ENCODE measurements at regions not wholly inside any gene's neighbourhood (a gene's known extent, or its start where the extent isn't known, plus 50 kb on each side); places are given as distances from the start of the nearest gene placed in this dataset.

DNA sequence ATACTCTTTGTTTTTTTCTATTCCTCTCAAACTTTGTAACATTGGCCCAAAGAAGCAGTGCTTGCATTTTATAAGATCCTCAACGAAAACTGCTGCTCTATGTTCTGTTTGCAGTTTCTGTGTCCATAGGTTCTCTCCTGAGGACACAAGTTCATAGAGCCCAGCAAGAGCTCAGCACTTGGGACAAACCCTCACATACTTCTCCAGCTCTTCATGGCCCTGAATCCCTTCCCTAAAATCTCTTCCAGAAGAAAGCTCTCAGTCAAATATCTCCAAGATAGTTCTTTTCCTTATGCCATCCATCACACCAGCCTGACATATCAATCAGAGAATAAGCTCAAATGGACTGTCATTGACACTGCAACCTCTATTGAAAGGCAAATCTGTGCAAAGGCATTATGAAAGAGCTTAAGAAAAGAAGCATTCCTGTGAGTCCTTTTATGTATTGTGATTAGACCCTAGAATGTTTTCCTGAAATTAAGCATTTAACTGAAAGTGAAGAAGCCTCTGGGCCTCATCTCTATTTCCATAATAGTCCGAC is 405.5 kb downstream of the ANKRD7 start:
- H3K27me3 ChIP-seq (replicated peaks; ENCODE audit: insufficient read depth) = no peaks in the 10 kb centered on the region
- WGBS = 37% methylated on average over 2 of the region's 2 CpGs
- H3K4me1 ChIP-seq (replicated peaks) = no peaks in the 10 kb centered on the region
- no peaks in the 10 kb centered on the region for H3K9me3 ChIP-seq
- no peaks in the 10 kb centered on the region for H3K36me3 ChIP-seq
- intact Hi-C loops (cut with DNase I) = no loop called here
- DNase-seq (ENCODE audit: low spot score) = no peak
- no peak overlapping the region for H3K4me3 ChIP-seq
- H3K27ac ChIP-seq = no peak overlapping the region
- no peak for TF ChIP-seq POLR2A (IDR thresholded peaks at IDR 0.05)
- TF ChIP-seq, protein P1, sequence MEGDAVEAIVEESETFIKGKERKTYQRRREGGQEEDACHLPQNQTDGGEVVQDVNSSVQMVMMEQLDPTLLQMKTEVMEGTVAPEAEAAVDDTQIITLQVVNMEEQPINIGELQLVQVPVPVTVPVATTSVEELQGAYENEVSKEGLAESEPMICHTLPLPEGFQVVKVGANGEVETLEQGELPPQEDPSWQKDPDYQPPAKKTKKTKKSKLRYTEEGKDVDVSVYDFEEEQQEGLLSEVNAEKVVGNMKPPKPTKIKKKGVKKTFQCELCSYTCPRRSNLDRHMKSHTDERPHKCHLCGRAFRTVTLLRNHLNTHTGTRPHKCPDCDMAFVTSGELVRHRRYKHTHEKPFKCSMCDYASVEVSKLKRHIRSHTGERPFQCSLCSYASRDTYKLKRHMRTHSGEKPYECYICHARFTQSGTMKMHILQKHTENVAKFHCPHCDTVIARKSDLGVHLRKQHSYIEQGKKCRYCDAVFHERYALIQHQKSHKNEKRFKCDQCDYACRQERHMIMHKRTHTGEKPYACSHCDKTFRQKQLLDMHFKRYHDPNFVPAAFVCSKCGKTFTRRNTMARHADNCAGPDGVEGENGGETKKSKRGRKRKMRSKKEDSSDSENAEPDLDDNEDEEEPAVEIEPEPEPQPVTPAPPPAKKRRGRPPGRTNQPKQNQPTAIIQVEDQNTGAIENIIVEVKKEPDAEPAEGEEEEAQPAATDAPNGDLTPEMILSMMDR (IDR thresholded peaks at IDR 0.05) = no peak
- TF ChIP-seq POLR2AphosphoS5 (IDR thresholded peaks at IDR 0.05) = no peak

DNA sequence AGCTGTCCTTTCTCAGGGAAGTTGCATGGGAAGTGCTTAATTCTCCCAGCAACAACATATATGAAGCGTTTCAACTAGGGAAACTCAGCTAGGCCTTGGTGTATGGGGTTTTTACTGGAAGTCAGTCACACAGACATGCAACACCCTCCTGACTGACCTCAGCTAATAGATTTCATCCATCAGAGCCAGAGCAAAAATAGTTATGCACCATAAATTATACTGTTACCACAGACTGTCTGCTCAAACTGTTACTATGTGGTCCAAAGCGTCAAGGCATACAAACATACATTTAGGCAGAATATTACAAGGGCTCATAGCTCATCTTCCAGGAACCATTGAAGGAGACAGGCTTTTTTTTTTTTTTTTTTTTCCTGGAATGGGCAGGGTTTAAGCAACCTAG is 417.9 kb downstream of the ANKRD7 start:
- no peaks in the 10 kb centered on the region for H3K4me1 ChIP-seq (replicated peaks)
- WGBS = 76% methylated on average over 2 of the region's 2 CpGs
- DNase-seq (ENCODE audit: low spot score) = no peak
- intact Hi-C loops (cut with DNase I) = no loop called here
- no peak overlapping the region for H3K4me3 ChIP-seq
- TF ChIP-seq POLR2A (IDR thresholded peaks at IDR 0.05) (no peak), POLR2AphosphoS5 (IDR thresholded peaks at IDR 0.05) (no peak)
- TF ChIP-seq, protein P1 (IDR thresholded peaks at IDR 0.05) = no peak
- H3K9me3 ChIP-seq = no peaks in the 10 kb centered on the region
- no peak overlapping the region for H3K27ac ChIP-seq
- no peaks in the 10 kb centered on the region for H3K36me3 ChIP-seq
- H3K27me3 ChIP-seq (replicated peaks; ENCODE audit: insufficient read depth) = no peaks in the 10 kb centered on the region

DNA sequence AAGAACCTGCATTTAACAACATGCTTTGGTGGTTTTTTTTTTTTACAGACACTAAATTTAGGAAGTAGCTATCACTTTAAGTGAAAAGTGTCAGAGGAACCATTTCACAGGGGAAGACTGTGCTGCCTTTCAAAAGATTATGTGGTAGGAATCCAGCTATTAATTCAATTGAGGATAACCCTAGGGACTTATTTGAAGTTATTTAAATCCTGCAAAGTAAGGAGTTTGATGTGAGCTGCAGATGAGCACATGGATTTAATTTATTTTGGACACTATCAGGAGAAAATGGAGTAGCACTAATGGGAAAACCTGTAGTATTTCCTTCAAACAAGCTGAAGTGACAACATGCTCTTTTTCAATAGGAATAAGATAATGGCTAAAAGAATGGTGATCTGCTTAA is 419.8 kb downstream of the ANKRD7 start:
- Histone ChIP-seq H3K9me3 (no peaks in the 10 kb centered on the region), H3K27ac (no peak overlapping the region), H3K27me3 (replicated peaks; ENCODE audit: insufficient read depth) (no peaks in the 10 kb centered on the region), H3K36me3 (no peaks in the 10 kb centered on the region), H3K4me3 (no peak overlapping the region), H3K4me1 (replicated peaks) (no peaks in the 10 kb centered on the region)
- intact Hi-C loops (cut with DNase I) = no loop called here
- no peak for DNase-seq (ENCODE audit: low spot score)
- TF ChIP-seq, protein P1 (IDR thresholded peaks at IDR 0.05) = no peak
- no peak for TF ChIP-seq POLR2A (IDR thresholded peaks at IDR 0.05)
- TF ChIP-seq POLR2AphosphoS5 (IDR thresholded peaks at IDR 0.05) = no peak

DNA sequence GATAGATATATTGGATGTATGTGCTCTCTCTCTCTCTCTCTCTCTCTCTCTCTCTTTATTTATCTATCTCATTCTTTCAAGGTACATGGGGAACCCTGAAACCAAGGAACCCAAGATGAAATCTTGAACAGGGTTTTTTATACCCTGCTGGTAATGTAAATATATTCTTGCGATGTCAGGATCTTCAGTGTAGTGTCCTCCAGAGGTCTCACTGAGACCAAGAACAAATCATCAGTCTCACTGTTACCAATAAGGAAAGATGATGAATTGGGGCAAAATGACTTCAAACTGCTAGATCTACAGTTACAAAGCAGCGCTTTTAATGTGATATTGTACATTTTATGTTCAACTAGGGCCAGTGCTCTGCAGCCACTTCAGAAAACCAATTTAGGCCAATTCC is 423.5 kb downstream of the ANKRD7 start:
- intact Hi-C loops (cut with DNase I) = no loop called here
- Histone ChIP-seq H3K4me1 (replicated peaks) (no peaks in the 10 kb centered on the region), H3K27ac (no peak overlapping the region), H3K36me3 (no peaks in the 10 kb centered on the region), H3K9me3 (no peaks in the 10 kb centered on the region), H3K27me3 (replicated peaks; ENCODE audit: insufficient read depth) (no peaks in the 10 kb centered on the region), H3K4me3 (no peak overlapping the region)
- WGBS = 87% methylated on average over 2 of the region's 2 CpGs
- DNase-seq (ENCODE audit: low spot score) = no peak
- TF ChIP-seq, protein P1 (IDR thresholded peaks at IDR 0.05) = no peak
- TF ChIP-seq POLR2AphosphoS5 (IDR thresholded peaks at IDR 0.05) (no peak), POLR2A (IDR thresholded peaks at IDR 0.05) (no peak)

DNA sequence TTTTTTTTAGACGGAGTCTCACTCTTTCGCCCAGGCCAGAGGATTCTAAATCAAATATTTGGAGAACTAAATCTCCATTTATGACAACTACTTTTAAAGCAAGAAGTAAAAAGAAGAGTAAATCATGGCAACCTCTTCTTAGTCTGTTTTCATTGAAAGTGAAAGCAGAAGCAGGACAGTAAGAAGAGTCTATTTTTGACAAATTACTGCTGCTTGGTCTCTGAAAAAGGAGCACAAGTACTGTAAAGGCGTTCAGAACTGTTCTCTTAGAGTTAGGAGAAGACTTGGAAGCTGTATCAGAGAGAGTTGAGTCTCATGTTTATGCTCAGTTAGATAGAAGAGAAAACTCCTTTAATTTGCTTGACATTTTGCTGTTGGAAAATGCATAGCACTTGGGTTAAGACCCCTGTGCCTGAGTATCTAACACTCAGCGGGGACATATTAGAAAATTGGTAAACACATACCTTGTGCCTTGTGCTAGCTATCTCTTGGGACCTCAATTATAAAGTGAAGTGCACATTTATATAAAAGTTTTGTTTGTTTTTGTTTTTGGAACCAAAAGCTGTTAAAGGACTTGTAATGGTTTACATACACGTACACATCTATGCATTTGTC is 433.0 kb downstream of the ANKRD7 start:
- no peak overlapping the region for H3K27ac ChIP-seq
- no peaks in the 10 kb centered on the region for H3K9me3 ChIP-seq
- intact Hi-C loops (cut with DNase I) = no loop called here
- H3K4me3 ChIP-seq = no peak overlapping the region
- no peaks in the 10 kb centered on the region for H3K4me1 ChIP-seq (replicated peaks)
- no peaks in the 10 kb centered on the region for H3K27me3 ChIP-seq (replicated peaks; ENCODE audit: insufficient read depth)
- TF ChIP-seq, protein P1 (IDR thresholded peaks at IDR 0.05) = no peak
- TF ChIP-seq POLR2A (IDR thresholded peaks at IDR 0.05) (no peak), POLR2AphosphoS5 (IDR thresholded peaks at IDR 0.05) (no peak)
- WGBS = 53% methylated on average over 5 of the region's 5 CpGs
- H3K36me3 ChIP-seq = no peaks in the 10 kb centered on the region
- no peak for DNase-seq (ENCODE audit: low spot score)
